Stimulated activated CD4-positive, alpha-beta T cell treated with anti-CD3 and anti-CD28 coated beads, Interleukin-2, amount 100 ng/mL, for 48 hours (primary cell): ENCODE measurements at regions not wholly inside any gene's neighbourhood (a gene's known extent, or its start where the extent isn't known, plus 50 kb on each side); places are given as distances from the start of the nearest gene placed in this dataset.

Experiments
- DNase-seq, 2 donors: peaks; one replicate each; pipeline ENCODE4 v3.0.0-alpha.2; 2020

GRCh38 chr2:120441744-120442471 lies 96.0 kb downstream of the INHBB start:
- DNase-seq: no peak

GRCh38 chr2:120442541-120442922 lies 96.6 kb downstream of the INHBB start:
- no peak for DNase-seq

GRCh38 chr2:120442923-120443571 lies 97.1 kb downstream of the INHBB start:
- peak in 1 of 2 donors; percentile 18 for DNase-seq

- no peak for DNase-seq
Measured at GRCh38 chr2:120443946-120444345, 98.0 kb downstream of the INHBB start.

GRCh38 chr2:120444691-120445240 lies 98.8 kb downstream of the INHBB start:
- no peak for DNase-seq

- DNase-seq: no peak
Measured at GRCh38 chr2:120445449-120446143, 99.7 kb downstream of the INHBB start.

GRCh38 chr2:120446236-120447126 lies 100.5 kb downstream of the INHBB start:
- no peak for DNase-seq

- no peak for DNase-seq
Measured at GRCh38 chr2:120447127-120447785, 101.3 kb downstream of the INHBB start.

GRCh38 chr2:120448436-120448835 lies 102.5 kb downstream of the INHBB start:
- DNase-seq: no peak

- DNase-seq: no peak
Measured at GRCh38 chr2:120448961-120449810, 103.2 kb downstream of the INHBB start.

GRCh38 chr2:120450196-120450820 lies 104.4 kb downstream of the INHBB start:
- DNase-seq: no peak

- no peak for DNase-seq
Measured at GRCh38 chr2:120451334-120451733, 105.4 kb downstream of the INHBB start.

- no peak for DNase-seq
Measured at GRCh38 chr2:120452131-120452530, 106.2 kb downstream of the INHBB start.

GRCh38 chr2:120452945-120453634 lies 107.2 kb downstream of the INHBB start:
- DNase-seq: no peak

GRCh38 chr2:120453635-120453998 lies 107.7 kb downstream of the INHBB start:
- no peak for DNase-seq

- no peak for DNase-seq
Measured at GRCh38 chr2:120454654-120455385, 108.9 kb downstream of the INHBB start.

GRCh38 chr2:120455390-120455789 lies 109.5 kb downstream of the INHBB start:
- DNase-seq: no peak

GRCh38 chr2:120456867-120457266 lies 110.9 kb downstream of the INHBB start:
- no peak for DNase-seq

- no peak for DNase-seq
Measured at GRCh38 chr2:120460511-120460910, 114.6 kb downstream of the INHBB start.
